ENCODE measurements at regions not wholly inside any gene's neighbourhood (a gene's known extent, or its start where the extent isn't known, plus 50 kb on each side); places are given as distances from the start of the nearest gene placed in this dataset.
"Not testable (repeated sequence)": the region's sequence is repeated elsewhere in the genome, so short reads cannot be mapped to it uniquely, and the experiment has no call there.

DNA sequence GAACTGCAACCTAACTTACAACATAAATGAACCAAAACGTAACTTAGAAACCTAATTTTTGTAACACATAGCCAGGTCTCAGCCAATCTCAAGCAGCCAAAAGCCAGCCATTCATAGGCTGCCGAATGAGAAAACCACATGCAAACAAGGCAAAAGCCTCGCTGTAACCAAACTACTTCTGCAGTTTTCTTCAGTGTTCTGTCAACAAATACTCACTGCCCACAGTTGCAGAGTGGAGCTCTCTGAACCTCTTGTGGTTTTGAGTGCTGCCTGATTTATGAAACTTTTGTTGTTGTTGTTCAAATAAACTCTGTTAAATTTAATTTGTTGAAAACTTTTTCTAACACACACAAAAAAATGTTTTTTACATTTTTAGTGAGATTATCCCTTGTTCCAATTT, 251.2 kb downstream of the PAPSS1 start:
- no peak for DNase-seq

DNA sequence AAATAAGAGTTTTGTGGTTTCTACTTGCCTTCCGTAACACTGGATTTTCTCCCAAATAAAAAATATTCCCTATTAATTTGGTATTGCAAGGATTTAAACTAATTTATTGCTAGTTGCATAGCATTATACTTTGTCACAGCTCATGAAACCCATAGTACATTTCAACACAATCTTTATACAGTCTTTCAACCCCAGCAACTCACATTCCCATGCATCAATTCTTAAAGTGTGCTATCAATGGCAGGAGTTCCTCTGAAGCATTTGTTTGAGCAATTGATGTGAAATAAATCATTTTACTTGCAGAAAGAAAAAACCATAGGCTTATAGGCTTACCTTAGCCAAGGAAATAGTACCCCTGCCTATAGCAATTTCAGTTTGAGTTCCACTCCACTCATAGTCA, 251.9 kb downstream of the PAPSS1 start:
- no peak for DNase-seq

DNA sequence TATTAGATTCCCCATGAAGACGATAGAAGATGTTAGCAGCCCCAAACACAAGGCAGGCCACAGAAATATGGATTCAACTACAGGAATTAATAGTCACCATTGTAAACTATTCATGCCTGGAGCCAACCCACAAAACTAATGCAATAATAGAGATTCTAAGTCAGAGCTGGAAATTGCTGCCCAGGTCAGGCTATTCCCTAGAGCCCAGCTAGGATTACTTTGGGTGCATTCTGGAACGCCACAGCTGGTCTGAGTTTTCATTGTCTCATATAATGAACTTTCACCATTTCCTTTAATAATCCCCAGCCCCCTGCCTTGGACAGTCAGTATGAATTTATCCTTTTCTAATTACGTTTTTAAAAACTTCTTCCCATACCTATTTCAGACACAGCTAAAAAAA, 252.6 kb downstream of the PAPSS1 start:
- DNase-seq: no peak

DNA sequence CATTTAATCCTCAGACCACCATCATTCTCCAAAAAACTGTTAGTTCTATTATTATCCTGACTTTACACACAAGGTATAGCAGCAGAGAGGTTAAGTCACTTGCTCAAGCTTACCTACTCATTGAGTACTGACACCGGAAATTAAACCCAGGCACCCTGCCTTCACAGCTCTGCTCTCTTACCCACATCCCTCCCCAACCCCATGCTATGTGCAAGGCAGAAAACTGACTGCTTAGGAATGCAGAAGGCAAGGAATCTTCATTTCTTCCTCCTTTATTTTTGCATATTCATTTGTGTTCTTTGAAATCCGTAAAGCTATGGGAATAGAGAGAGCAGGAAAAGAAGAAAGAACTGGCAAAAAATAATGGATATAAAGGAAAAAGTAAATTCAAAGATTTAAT, 261.8 kb downstream of the PAPSS1 start:
- no peak for DNase-seq

DNA sequence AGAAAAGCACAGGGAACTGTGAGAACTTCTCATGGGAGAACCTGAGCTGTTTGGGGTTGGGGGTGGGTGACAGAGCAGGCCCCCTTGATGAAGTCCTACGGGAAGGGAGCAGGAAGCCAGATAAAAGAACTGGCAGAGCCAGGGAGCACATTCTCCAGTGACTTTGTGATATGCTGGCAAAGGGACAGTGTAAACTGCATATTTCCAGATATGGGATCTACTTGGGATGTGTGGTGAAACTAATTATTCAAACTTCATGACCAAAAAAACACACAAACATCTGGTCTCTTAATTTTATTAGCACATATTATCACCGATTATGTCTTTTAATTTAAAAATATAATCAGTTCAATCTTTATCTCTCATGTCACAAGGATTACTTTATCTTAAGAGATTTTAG, 266.0 kb downstream of the PAPSS1 start:
- no peak for DNase-seq

DNA sequence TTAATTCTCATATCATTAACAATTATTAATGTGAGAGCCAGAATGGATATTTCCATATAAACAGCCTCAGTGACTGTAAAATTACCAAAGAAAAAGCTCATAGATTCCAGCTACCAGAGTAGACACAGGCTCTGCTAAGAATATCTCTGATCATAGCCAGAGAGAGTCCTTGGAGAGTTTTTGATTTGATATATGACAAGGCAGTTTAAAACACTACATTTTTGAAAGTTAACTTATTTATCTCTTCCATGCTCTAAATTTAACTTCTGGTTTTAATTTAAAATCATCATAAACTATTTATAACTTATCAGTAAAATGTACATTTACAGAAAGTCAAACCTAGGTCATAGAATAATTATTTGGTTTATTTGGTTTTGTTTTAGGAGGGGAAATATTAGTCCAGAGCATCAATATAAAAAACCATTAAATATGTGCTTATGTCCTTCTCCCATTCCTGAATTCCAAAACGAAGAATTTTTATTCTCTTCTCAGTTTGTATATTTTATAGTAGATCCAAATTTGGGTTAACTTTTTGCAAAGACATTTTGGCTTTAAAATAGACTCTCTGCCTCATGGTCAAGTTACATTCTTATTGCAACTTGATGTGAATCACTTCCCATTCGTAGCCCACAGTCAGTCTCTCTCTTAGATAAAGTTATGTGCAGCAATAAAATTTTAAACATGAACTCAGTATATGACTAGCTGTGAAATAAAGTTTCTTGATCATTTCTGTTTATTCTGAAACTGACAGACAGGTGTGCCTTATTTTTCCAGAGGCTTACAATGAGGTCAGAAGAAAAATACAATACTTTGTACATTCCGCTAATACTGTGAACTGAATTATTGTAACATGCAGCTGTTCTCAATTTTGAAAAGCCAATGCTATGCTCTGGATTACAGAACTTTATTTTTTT, 267.1 kb downstream of the PAPSS1 start:
- DNase-seq: no peak

DNA sequence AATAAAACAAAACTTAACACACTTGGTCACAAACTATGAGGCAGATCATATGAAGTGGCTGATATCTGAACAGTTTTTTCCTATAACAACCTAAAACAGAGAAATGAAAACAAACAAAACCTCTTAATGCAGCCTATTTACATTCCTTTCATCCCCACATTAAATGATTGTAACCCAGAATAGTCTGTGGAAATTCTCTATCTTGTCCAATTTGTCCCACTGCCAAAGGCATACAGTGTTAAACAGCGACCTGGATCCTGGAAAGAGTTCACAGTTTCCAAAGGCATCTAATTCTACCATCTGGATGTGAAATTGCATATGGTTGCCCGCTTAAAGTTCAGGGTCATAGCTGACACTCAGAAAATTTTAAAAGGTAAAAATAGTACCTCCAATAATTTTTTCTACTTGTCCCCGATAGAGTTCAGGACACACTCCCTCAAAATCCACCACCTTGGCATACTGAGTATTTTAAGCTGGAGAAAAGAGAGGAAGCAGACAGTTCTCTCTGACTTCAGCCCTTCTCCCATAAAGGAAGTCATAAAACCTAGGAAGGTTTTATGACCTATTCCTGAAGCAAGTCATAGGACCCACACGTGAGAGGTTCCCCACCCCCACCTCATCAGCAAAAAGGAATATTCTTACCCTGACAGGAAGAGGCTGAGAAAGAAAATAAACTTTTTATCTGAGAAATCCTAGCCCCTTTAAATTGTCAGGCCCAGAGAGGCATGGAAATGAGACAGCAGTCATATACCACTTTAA, 270.2 kb downstream of the PAPSS1 start:
- DNase-seq: no peak

DNA sequence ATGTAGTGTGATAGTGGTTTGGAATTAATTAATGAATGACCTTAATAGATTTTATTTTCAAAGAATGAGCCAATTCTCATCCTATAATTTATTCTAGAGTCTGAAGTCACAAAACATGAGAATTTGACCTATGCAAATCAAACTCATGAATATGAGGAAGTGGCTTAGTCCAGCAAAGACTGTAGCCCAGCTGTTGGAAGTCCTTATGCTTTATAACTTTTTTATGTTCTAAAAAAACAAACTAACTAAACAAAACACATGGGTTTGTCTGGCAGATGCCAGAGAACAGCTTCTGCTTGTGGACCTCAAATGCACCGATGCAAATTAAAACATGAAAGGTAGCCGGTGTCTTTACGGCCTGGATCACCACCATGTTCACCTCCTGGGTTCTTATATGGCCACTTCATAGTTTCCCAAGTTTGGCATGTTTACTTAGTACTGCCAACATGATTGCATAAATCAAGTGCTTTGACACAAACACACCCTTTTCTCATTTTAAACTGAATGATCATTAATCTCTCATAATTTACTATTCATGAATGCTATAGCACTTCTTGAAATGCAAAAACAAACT, 277.4 kb downstream of the PAPSS1 start:
- no peak for DNase-seq

DNA sequence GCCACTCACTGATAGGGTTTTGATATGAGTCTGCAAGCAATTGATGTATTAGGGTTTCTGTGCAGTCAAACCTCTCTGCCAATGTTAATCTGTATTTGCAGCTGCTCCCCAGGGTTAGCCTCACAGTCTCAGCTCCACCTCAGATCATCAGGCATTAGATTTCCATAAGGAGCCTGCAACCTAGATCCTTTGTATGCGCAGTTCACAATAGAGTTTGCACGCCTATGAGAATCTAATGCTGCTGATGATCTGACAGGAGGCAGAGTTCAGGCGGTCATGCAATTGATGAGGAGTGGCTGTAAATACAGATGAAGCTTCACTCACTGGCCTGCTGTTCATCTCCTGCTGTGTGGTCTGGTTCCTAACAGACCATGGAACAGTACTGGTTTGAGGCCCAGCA, 280.6 kb downstream of the PAPSS1 start:
- DNase-seq: no peak

DNA sequence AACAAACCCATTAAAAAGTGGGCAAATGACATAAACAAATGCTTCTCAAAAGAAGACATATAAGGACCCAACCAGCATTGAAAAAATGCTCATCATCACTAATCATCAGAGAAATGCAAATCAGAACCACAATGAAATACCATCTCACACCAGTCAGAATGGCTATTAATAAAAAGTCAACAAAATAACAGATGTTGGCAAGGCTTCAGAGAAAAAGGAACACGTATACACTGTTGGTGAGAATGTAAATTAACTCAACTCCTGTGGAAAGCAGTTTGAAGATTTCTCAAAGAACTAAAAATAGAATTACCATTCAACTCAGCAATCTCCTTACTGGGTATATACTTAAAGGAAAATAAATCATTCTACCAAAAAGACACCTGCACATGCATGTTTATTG, 283.6 kb downstream of the PAPSS1 start:
- not testable (repeated sequence) for DNase-seq

DNA sequence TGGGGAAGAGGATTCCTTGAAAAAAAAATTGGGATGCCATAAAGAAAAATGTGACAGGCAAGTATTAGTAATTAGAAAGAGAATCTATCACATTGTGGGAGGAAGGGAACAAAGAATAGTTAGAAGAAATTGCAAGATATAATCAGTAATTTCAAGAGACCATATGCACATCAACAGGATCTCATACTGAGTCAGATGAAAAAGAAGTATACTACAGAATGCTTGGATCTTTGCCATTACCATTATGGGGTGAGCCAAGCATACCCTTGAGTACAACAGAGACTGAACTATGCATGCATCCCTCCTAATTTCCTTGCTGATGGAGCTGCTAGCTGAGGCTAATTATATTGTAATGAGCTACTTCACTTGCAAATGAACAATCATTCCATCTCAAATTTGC, 287.6 kb downstream of the PAPSS1 start:
- peak in 1 of 51 donors; percentile 15 for DNase-seq

DNA sequence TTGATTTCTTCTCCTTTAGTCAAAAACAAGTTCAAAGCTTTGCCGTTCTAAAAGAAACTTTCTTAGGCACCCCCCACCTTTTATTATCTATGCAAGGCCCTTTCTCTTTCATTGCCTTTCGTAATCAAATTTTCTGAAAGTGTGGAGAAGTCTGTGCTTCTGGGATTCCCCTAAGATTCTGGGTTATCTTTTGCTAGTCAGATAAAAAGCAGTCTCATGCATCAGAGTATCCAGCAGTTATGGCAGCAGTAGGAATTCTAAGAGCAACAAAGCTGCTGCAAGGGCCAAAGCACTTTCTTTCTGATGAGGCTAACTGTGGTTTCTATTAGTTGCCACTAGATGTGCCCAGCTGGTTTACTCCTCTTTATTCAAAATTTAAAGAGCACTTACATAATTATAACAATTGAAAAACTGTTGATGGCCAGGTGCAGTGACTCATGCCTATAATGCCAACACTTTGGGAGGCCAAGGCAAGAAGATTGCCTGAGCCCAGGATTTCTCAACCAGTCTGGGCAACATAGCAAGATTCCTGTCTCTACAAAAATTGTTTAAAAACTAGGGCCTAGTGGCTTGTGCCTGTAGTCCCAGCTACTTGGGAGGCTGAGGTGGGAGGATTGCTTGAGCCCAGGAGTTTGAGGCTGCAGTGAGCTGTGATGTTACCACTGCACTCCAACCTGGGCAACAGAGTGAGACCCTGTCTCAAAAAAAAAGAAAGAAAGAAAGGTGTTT, 296.2 kb downstream of the PAPSS1 start:
- DNase-seq: no peak

DNA sequence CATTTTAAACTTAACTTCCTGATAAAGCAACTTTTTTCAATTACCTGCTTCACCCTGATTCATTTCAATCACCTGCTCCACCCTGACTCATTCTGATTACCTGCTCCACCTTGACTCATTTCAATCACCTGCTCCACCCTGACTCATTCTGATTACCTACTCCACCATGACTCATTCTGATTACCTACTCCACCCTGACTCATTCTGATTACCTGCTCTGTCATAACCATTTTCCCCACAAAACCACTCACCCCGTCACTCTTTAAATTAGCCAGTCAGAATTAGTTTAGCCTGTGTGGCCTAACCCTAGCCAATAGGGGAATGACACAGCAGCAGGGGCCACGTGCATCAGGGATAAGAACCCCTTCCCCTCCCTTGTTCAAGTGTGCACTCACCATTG, 300.5 kb downstream of the PAPSS1 start:
- not testable (repeated sequence) for DNase-seq

DNA sequence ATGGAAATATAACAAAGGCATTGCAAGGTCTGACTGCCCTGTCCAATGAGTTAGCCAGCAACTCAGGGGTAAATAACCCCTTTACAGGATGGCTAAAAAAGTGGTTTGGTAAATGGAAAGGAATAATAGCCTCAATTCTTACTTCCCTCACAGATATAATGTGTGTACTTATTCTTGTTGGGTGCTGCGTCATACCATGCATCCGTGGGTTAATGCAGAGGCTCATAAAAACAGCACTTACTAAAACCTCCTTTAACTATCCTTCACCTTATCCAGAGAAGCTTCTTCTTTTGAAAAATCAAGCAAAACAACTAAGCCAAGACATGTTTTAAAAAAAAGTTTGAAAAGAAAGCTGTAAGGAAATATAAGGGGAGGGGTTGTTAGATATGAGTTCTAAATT, 301.0 kb downstream of the PAPSS1 start:
- no peak for DNase-seq

DNA sequence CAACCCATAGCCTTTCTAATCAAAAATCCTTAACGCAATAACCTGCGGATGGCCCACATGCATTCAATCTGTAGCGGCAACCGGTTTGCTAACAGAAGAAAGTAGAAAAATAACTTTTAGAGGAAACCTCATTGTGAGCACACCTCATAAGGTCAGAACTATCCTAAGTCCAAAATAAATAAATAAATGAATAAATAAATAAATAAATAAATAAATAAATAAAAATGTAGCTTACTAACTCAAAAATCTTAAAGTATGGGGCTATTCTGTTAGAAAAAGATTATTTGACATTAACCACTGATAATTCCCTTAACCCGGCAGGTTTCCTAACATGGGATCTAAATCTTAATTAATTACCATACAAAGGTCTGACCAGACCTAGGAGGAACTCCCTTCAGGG, 304.5 kb downstream of the PAPSS1 start:
- DNase-seq: not testable (repeated sequence)

DNA sequence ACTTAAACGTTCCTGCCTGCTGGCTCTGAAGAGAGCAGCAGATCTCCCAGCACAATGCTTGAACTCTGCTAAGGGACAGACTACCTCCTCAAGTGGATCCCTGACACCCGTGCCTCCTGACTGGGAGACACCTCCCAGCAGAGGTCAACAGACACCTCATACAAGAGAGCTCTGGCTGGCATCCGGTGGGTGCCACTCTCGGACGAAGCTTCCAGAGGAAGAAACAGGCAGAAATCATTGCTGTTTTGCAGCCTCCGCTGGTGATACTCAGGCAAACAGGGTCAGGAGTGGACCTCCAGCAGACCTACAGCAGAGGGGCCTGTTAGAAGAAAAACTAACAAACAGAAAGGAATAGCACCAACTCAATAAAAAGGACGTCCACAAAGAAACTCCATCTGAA, 310.2 kb downstream of the PAPSS1 start:
- DNase-seq: not testable (repeated sequence)

DNA sequence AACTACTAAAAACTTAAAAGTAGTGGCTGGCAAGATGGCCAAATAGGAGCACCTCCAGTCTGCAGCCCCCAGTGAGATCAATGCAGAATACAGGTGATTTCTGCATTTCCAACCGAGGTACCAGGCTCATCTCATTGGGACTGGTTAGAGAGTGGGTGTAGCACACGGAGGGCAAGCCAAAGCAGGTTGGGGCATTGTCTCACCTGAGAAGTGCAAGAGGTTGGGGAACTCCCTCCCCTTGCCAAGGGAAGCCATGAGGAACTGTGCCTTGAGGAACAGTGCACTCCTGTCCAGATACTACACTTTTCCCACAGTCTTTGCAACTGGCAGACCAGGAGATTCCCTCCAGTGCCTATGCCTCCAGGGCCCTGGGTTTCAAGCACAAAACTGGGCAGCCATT, 311.1 kb downstream of the PAPSS1 start:
- no peak for DNase-seq

DNA sequence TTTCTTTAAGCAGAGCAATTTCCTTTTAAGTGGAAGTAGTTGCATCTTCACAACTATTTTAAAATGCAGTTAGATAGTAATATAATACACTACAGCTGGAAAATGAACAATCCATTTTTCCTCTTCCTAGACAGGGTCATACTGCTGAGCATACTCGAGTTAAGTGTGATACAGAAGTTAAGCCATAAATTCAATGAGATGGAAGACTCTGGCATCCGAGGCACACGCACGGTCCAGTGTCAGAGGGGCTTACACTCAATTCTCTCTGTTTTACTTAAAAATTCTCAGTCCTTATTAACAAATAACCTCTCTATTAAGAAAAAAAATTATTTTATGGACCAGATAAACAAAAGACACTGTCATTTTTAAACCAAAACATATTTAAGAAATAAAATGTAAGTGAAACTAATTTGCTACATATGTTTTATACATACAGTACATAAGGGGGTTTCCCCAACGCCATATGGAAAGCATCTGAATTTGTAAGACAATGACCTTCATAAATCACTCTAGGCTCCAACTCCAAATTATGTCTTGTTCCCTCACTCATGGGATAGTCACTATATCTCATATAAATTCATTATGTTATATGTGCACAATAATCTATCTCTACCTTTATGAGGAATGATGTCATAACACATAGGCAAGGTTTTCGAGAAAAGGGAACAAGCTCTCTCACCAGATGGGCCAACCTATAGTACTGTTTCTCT, 315.3 kb downstream of the PAPSS1 start:
- DNase-seq: no peak

DNA sequence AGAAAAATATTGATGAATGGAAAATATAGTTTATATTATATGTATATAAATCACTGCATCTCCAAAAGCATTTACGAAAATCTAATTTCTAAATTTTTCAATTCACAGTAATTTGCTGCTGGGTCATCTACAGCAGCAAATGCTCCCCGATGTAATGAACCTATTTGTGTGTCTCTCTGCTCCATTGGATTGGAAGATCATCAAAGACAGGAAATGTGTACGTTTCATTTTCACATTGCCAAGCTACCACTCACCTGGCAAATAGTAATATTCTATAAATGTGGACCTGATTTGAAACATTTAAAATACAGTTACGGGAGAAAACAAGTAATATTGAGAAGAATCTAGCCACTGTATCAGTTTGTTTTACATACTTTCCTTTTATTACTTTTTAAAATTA, 317.7 kb downstream of the PAPSS1 start:
- no peak for DNase-seq

DNA sequence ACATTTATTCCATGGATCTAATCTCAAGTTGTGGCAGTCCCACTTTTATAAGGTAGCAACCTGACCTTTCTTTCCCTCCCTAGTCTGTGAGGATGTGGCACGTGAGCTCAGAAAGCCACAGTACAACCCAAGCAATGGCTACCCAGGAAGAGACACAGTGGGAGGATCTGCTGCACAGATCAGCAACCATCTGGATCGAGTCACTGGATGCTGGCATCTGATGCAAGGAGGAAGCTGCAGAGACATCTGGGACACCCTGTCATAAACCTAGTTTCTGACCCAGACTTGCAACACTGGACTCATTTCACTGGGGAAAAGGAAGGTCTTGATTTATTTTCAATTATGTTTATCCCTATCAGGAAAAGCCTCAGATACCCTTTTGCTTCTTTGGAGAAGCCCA, 327.1 kb downstream of the PAPSS1 start:
- DNase-seq: no peak

DNA sequence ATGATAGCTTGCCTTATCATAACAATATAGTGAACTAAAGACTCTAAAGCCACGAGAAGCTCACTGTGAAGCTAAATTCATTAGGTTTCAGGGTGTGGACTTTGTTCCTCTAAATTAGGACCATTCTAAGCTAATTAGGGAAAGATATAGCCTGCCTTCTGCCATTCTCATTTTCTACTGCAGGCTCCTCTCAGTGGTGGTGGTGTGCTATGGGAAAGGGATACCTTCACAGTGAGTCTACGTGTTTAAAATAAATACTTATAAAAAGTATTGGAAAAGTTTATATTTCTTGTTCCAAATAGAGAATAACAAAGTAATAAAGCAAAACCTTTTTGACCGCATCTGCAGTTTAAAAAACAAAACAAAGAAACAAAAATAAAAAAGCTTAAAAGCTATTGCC, 327.7 kb downstream of the PAPSS1 start:
- no peak for DNase-seq
